Naive thymus-derived CD8-positive, alpha-beta T cell (primary cell): ENCODE measurements at regions not wholly inside any gene's neighbourhood (a gene's known extent, or its start where the extent isn't known, plus 50 kb on each side); places are given as distances from the start of the nearest gene placed in this dataset.
"Not testable (repeated sequence)": the region's sequence is repeated elsewhere in the genome, so short reads cannot be mapped to it uniquely, and the experiment has no call there.

Experiments used
- ATAC-seq, 2 donors: fragments of 150-1000 bp; cut with Tn5 transposase in 1 of 2; sonication (Bioruptor Pico), chemical (Tn5 transposase) in 1 of 2; 1 replicate in 1 of 2; 2 replicates in 1 of 2; pipeline ENCODE4 v1.10.0; 2021; ENCODE audit warnings: mild to moderate bottlenecking in 2 of 2, moderate library complexity in 2 of 2
- POLR2A ChIA-PET: fragments of 350-600 bp; sonication (Branson Sonifier 250); formaldehyde crosslinking; loops from one replicate; lab custom pipeline; 2021; ENCODE audit warnings: antibody characterized with exemption; lab: Charles Lee
- DNase-seq, 10 donors: peaks; one replicate each; pipeline versions ENCODE4 v3.0.0 to v3.0.0-alpha.2; 2020 to 2022
- H3K27ac Mint-ChIP-seq, 10 donors: one replicate each; pipeline ENCODE4 v1.8.0; 2020 to 2022; ENCODE audit warnings: mild to moderate bottlenecking in 10 of 10, mixed read lengths in 10 of 10, moderate library complexity in 4 of 10, inconsistent platforms in 1 of 10
- H3K27me3 Mint-ChIP-seq, 5 donors: one replicate each; pipeline ENCODE4 v1.8.0; 2021 to 2022; ENCODE audit warnings: mixed read lengths in 5 of 5
- H3K36me3 Mint-ChIP-seq, 3 donors: one replicate each; pipeline ENCODE4 v1.8.0; 2020 to 2022; ENCODE audit warnings: mixed read lengths in 3 of 3, mild to moderate bottlenecking in 2 of 3, inconsistent platforms in 1 of 3
- H3K4me1 Mint-ChIP-seq, 4 donors: one replicate each; pipeline ENCODE4 v1.8.0; 2021 to 2022; ENCODE audit warnings: mixed read lengths in 4 of 4
- H3K4me3 Mint-ChIP-seq, 10 donors: one replicate each; pipeline ENCODE4 v1.8.0; 2020 to 2022; ENCODE audit warnings: mild to moderate bottlenecking in 10 of 10, mixed read lengths in 10 of 10, moderate library complexity in 6 of 10, inconsistent platforms in 1 of 10
- H3K9me3 Mint-ChIP-seq, 9 donors: one replicate each; pipeline ENCODE4 v1.8.0; 2020 to 2022; ENCODE audit warnings: mixed read lengths in 9 of 9, mild to moderate bottlenecking in 3 of 9, inconsistent platforms in 1 of 9, moderate library complexity in 1 of 9

- no peak overlapping the region for H3K27ac Mint-ChIP-seq
- H3K27me3 Mint-ChIP-seq: peaks cover 4 to 19% (median 10%) of the 10 kb centered on the region in 5 donors
- H3K4me3 Mint-ChIP-seq: no peak overlapping the region
- POLR2A ChIA-PET: no interaction called here
- DNase-seq: no peak
- H3K9me3 Mint-ChIP-seq: peaks cover 0 to 4% (median 0%) of the 10 kb centered on the region in 9 donors
- H3K36me3 Mint-ChIP-seq: no peaks in the 10 kb centered on the region
- H3K4me1 Mint-ChIP-seq: no peaks in the 10 kb centered on the region
- ATAC-seq: no peak
Observed at GRCh38 chr5:157978061-157978460, 119.1 kb upstream of the CLINT1 start.

GRCh38 chr5:157976429-157976828 is 117.5 kb upstream of the CLINT1 start:
- POLR2A ChIA-PET: no interaction called here
- Mint-ChIP-seq H3K36me3 (no peaks in the 10 kb centered on the region), H3K27ac (no peak overlapping the region)

GRCh38 chr5:157972579-157972978 is 113.6 kb upstream of the CLINT1 start:
- H3K36me3 Mint-ChIP-seq: no peaks in the 10 kb centered on the region
- peaks cover 0 to 2% (median 0%) of the 10 kb centered on the region in 4 donors for H3K4me1 Mint-ChIP-seq
- H3K27ac Mint-ChIP-seq: no peak overlapping the region

More at GRCh38 chr5:157976429-157976828, 117.5 kb upstream of the CLINT1 start:
- ATAC-seq (no peak), DNase-seq (no peak)
- Mint-ChIP-seq H3K9me3 (no peaks in the 10 kb centered on the region), H3K4me1 (no peaks in the 10 kb centered on the region), H3K4me3 (no peak overlapping the region), H3K27me3 (peaks cover 4 to 19% (median 8%) of the 10 kb centered on the region in 5 donors)

DNA sequence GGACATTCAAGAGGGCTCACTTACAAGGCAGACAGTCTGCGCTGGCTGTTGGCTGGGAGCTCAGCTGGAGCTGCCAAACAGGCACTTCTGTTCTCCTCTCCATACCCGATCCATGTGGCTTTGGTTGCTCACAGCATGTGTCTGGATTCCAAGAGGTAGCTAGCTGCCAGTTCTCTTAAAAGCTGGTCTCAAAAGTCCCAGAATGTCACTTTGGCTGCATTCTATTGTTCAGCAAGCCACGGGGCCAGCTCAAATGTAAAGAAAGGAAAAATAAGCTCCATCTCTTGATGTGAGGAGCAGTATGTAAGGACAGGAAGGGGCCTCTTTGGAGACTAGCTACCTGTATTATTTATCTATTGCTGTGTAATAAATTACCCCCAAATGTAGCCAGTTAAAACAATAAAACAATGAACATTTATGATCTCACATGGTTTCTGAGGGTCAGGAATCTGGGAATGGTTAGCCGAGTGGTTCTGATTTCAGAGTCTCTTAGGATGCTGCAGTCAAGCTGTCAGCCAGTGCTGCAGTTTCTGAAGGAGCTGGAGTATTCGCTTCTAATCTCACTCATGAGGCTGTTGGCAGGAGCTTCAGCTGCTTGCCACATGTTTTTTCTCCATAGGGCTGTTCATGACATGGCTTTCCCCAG is 112.7 kb upstream of the CLINT1 start:
- Mint-ChIP-seq H3K36me3 (no peaks in the 10 kb centered on the region), H3K4me3 (no peak overlapping the region), H3K9me3 (no peaks in the 10 kb centered on the region), H3K27me3 (peaks cover 4 to 19% (median 6%) of the 10 kb centered on the region in 5 donors), H3K4me1 (peaks cover 0 to 2% (median 0%) of the 10 kb centered on the region in 4 donors), H3K27ac (no peak overlapping the region)
- POLR2A ChIA-PET: no interaction called here
- DNase-seq (no peak), ATAC-seq (no peak)

More at GRCh38 chr5:157972579-157972978, 113.6 kb upstream of the CLINT1 start:
- ATAC-seq: no peak
- no peak overlapping the region for H3K4me3 Mint-ChIP-seq
- H3K9me3 Mint-ChIP-seq: no peaks in the 10 kb centered on the region
- peaks cover 4 to 19% (median 6%) of the 10 kb centered on the region in 5 donors for H3K27me3 Mint-ChIP-seq
- DNase-seq: no peak
- POLR2A ChIA-PET: no interaction called here

DNA sequence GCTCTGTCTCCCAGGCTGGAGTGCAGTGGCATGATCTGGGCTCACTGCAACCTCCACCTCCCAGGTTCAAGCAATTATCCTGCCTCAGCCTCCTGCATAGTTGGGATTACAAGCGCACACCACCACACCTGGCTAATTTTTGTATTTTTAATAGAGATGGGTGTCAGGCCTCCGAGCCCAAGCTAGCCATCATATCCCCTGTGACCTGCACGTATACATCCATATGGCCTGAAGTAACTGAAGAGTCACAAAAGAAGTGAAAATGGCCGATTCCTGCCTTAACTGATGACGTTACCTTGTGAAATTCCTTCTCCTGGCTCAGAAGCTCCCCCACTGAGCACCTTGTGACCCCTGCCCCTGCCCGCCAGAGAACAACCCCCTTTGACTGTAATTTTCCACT is 109.6 kb upstream of the CLINT1 start:
- H3K4me3 Mint-ChIP-seq, POLR2A ChIA-PET, DNase-seq, ATAC-seq, H3K36me3 Mint-ChIP-seq, H3K4me1 Mint-ChIP-seq, H3K27me3 Mint-ChIP-seq, H3K9me3 Mint-ChIP-seq: not testable (repeated sequence)
- H3K27ac Mint-ChIP-seq: peak overlapping the region in 1 of 10 donors; percentile 26

- POLR2A ChIA-PET: interaction anchor here (0.6 kb wide), 1 partner anchor 37 kb away, joined by 5 read pairs; no protein-coding TSS in a partner anchor
- no peaks in the 10 kb centered on the region for H3K36me3 Mint-ChIP-seq
- no peaks in the 10 kb centered on the region for H3K27me3 Mint-ChIP-seq
- ATAC-seq (no peak), DNase-seq (no peak)
- H3K27ac Mint-ChIP-seq: no peak overlapping the region
- no peak overlapping the region for H3K4me3 Mint-ChIP-seq
- peaks cover 0 to 2% (median 0%) of the 10 kb centered on the region in 4 donors for H3K4me1 Mint-ChIP-seq
- no peaks in the 10 kb centered on the region for H3K9me3 Mint-ChIP-seq
Observed at GRCh38 chr5:157965989-157966388, 107.0 kb upstream of the CLINT1 start.

DNA sequence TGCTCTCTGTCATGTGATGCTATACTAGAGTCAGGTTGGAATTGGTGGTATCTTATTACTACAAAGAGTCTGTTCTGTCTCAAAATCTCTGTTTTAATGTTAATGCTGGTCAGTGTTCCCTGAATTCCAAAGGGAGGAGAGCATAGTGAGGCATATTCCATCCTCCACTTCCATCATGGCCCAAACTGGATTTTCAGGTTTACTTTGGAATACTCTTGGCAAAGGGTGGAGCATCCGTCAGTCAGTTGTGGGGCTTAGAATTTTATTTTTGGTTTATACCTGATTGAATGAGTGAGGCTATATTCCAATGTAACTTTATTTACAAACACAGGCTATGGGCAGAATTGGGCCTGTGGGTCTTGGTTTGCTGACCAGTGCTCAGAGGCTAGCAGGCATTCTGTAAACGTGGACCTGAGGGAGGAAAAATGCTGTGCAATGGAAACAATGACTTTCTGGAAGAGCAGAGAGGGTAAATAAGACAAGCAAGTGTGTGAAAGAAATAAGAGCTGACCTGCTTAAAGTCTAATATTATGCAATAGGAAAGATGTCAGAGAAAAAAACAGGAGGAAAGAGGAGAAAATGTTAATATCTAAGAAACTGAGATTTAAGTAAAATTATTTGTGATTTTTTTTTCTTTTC is 106.2 kb upstream of the CLINT1 start:
- ATAC-seq (no peak), DNase-seq (no peak)
- H3K36me3 Mint-ChIP-seq: no peaks in the 10 kb centered on the region
- no peaks in the 10 kb centered on the region for H3K27me3 Mint-ChIP-seq
- H3K9me3 Mint-ChIP-seq: no peaks in the 10 kb centered on the region
- no peak overlapping the region for H3K4me3 Mint-ChIP-seq
- no peak overlapping the region for H3K27ac Mint-ChIP-seq
- POLR2A ChIA-PET: no interaction called here
- peaks cover 0 to 2% (median 0%) of the 10 kb centered on the region in 4 donors for H3K4me1 Mint-ChIP-seq

DNA sequence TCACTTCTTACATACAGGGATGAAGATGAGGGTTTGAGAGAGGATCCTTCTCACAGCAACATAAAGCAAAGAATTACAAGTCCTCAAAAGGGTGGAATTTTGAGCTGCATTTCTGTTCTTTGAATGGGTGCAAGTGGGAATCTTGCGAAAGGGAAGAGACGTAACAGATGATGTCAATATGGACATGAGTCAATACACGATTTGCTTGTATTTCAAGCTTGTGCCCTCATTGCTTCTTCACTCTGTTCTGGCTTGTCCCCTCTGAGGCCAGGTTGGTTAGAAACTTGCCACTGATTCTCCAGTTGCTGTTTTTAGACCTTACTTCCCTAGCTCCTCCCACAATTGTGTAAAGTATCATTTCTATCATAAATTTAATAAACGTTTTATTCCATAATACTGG is 104.8 kb upstream of the CLINT1 start:
- DNase-seq (no peak), ATAC-seq (no peak)
- H3K27ac Mint-ChIP-seq: no peak overlapping the region
- H3K36me3 Mint-ChIP-seq: no peaks in the 10 kb centered on the region
- no peaks in the 10 kb centered on the region for H3K9me3 Mint-ChIP-seq
- H3K27me3 Mint-ChIP-seq: no peaks in the 10 kb centered on the region
- H3K4me3 Mint-ChIP-seq: no peak overlapping the region
- peaks cover 0 to under 1% (median 0%) of the 10 kb centered on the region in 4 donors for H3K4me1 Mint-ChIP-seq
- POLR2A ChIA-PET: no interaction called here

- DNase-seq: no peak
- Mint-ChIP-seq H3K4me3 (no peak overlapping the region), H3K4me1 (no peaks in the 10 kb centered on the region), H3K36me3 (no peaks in the 10 kb centered on the region), H3K9me3 (peaks cover 0 to 4% (median 0%) of the 10 kb centered on the region in 9 donors), H3K27ac (no peak overlapping the region), H3K27me3 (peaks cover 0 to 2% (median 0%) of the 10 kb centered on the region in 5 donors)
- POLR2A ChIA-PET: no interaction called here
- ATAC-seq: no peak
Observed at GRCh38 chr5:157963244-157963643, 104.3 kb upstream of the CLINT1 start.

GRCh38 chr5:157962686-157963085 is 103.7 kb upstream of the CLINT1 start:
- H3K27me3 Mint-ChIP-seq, H3K4me3 Mint-ChIP-seq, DNase-seq, H3K9me3 Mint-ChIP-seq, ATAC-seq, H3K27ac Mint-ChIP-seq, H3K36me3 Mint-ChIP-seq, POLR2A ChIA-PET, H3K4me1 Mint-ChIP-seq: not testable (repeated sequence)

- H3K27ac Mint-ChIP-seq: no peak overlapping the region
- H3K4me3 Mint-ChIP-seq: no peak overlapping the region
- H3K9me3 Mint-ChIP-seq: peaks cover 0 to 4% (median 0%) of the 10 kb centered on the region in 9 donors
- POLR2A ChIA-PET: no interaction called here
- ATAC-seq (no peak), DNase-seq (no peak)
- peaks cover 0 to 5% (median 1%) of the 10 kb centered on the region in 5 donors for H3K27me3 Mint-ChIP-seq
- H3K4me1 Mint-ChIP-seq: no peaks in the 10 kb centered on the region
- H3K36me3 Mint-ChIP-seq: no peaks in the 10 kb centered on the region
Observed at GRCh38 chr5:157961896-157962590, 103.1 kb upstream of the CLINT1 start.

GRCh38 chr5:157961176-157961575 is 102.2 kb upstream of the CLINT1 start:
- H3K4me1 Mint-ChIP-seq: no peaks in the 10 kb centered on the region
- peaks cover 0 to 4% (median 0%) of the 10 kb centered on the region in 9 donors for H3K9me3 Mint-ChIP-seq
- H3K27ac Mint-ChIP-seq: peak overlapping the region in 1 of 10 donors; percentile 22
- no peak overlapping the region for H3K4me3 Mint-ChIP-seq
- ATAC-seq: no peak
- DNase-seq: no peak
- H3K27me3 Mint-ChIP-seq: peaks cover 0 to 14% (median 6%) of the 10 kb centered on the region in 5 donors
- no peaks in the 10 kb centered on the region for H3K36me3 Mint-ChIP-seq
- POLR2A ChIA-PET: no interaction called here

DNA sequence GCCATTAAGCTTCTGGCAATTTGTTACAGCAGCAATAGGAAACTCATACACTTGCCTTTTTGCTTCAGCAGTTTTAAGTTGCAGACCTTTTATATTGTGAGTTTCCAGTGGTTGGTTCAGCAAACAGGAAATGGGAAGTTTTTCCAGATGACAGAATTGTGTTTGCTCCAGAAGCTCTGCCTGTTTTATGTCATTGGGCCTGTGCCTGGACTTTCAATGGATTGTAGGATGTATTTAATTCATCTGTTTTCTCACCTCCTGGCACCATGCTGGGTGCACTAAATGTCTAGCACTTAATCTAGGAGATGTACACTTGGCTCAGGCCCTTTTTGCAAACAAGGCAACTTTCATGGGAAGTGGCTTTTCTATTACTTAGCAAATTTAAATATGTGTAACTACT is 100.4 kb upstream of the CLINT1 start:
- Mint-ChIP-seq H3K4me3 (no peak overlapping the region), H3K4me1 (no peaks in the 10 kb centered on the region), H3K36me3 (no peaks in the 10 kb centered on the region), H3K27me3 (peaks cover 0 to 17% (median 7%) of the 10 kb centered on the region in 5 donors), H3K27ac (no peak overlapping the region), H3K9me3 (peaks cover 0 to 4% (median 0%) of the 10 kb centered on the region in 9 donors)
- no peak for DNase-seq
- no peak for ATAC-seq
- POLR2A ChIA-PET: no interaction called here
